Lower lobe of right lung (tissue), 2 donors: ENCODE measurements at regions not wholly inside any gene's neighbourhood (a gene's known extent, or its start where the extent isn't known, plus 50 kb on each side); places are given as distances from the start of the nearest gene placed in this dataset.
A peak's percentile ranks its signal among the peaks of the same experiment; 100 is the strongest.

ENCODE experiments used
- ATAC-seq, 2 donors: fragments of 200-7000 bp; cut with Tn5 transposase; one replicate each; pipeline ENCODE4 v1.9.1; 2020 to 2022; ENCODE audit warnings: mild to moderate bottlenecking in 2 of 2, moderate library complexity in 2 of 2
- DNase-seq: peaks from one replicate; pipeline ENCODE4 v3.0.0-alpha.2; 2020
- H3K27ac ChIP-seq: fragments of 200-600 bp; one replicate; pipeline ENCODE4 v1.8.0; 2022
- H3K27me3 ChIP-seq: fragments of 200-600 bp; one replicate; pipeline ENCODE4 v1.8.0; 2022; ENCODE audit warnings: low read depth
- H3K36me3 ChIP-seq: fragments of 200-600 bp; one replicate; pipeline ENCODE4 v1.8.0; 2022; ENCODE audit warnings: mild to moderate bottlenecking
- H3K4me1 ChIP-seq: fragments of 200-600 bp; one replicate; pipeline ENCODE4 v1.8.0; 2022
- H3K4me3 ChIP-seq: fragments of 200-600 bp; one replicate; pipeline ENCODE4 v1.8.0; 2022; ENCODE audit warnings: mild to moderate bottlenecking
- H3K9me3 ChIP-seq: fragments of 200-600 bp; one replicate; pipeline ENCODE4 v1.8.0; 2022
- CTCF ChIP-seq: fragments of 200-600 bp; IDR thresholded peaks from one replicate; pipeline ENCODE4 v1.8.0; 2022; ENCODE audit warnings: antibody characterized with exemption, mild to moderate bottlenecking
- intact Hi-C: fragments of 100-400 bp; cut with DNase I; formaldehyde crosslinking; loops from one replicate; pipeline ENCODE4 v1.11.0; 2022
- donor health status: DM: no; HTN: yes; CAD: no; lungs with severe emphysema.

- intact Hi-C loops, result no loop called here
- Histone ChIP-seq H3K4me1 (no peaks in the 10 kb centered on the region), H3K9me3 (no peaks in the 10 kb centered on the region), H3K27me3 (no peaks in the 10 kb centered on the region), H3K4me3 (no peak overlapping the region), H3K27ac (no peak overlapping the region), H3K36me3 (no peaks in the 10 kb centered on the region)
- ATAC-seq (peak in 1 of 2 donors; percentile 23), DNase-seq (no peak)
- TF ChIP-seq CTCF, result no peak
Observed at GRCh38 chr5:105726093-105726492, 1944.6 kb downstream of the EFNA5 start.

- no peak for DNase-seq
- no peak for TF ChIP-seq CTCF
- ATAC-seq, result no peak
- intact Hi-C loops, result no loop called here
- Histone ChIP-seq H3K4me3 (no peak overlapping the region), H3K27ac (no peak overlapping the region), H3K4me1 (no peaks in the 10 kb centered on the region), H3K27me3 (no peaks in the 10 kb centered on the region), H3K9me3 (no peaks in the 10 kb centered on the region), H3K36me3 (no peaks in the 10 kb centered on the region)
Observed at GRCh38 chr5:105708442-105708841, 1962.3 kb downstream of the EFNA5 start.

GRCh38 chr5:105702323-105702722 lies 1968.4 kb downstream of the EFNA5 start:
- no peak overlapping the region for H3K27ac ChIP-seq
- TF ChIP-seq CTCF, result no peak

GRCh38 chr5:105696440-105696839 lies 1974.3 kb downstream of the EFNA5 start:
- Histone ChIP-seq H3K4me3 (no peak overlapping the region), H3K27ac (no peak overlapping the region), H3K27me3 (no peaks in the 10 kb centered on the region), H3K9me3 (no peaks in the 10 kb centered on the region), H3K36me3 (no peaks in the 10 kb centered on the region), H3K4me1 (no peaks in the 10 kb centered on the region)
- ATAC-seq, result no peak
- intact Hi-C loops, result no loop called here
- no peak for TF ChIP-seq CTCF
- DNase-seq, result no peak

More at GRCh38 chr5:105702323-105702722, 1968.4 kb downstream of the EFNA5 start:
- Histone ChIP-seq H3K27me3 (no peaks in the 10 kb centered on the region), H3K4me3 (no peak overlapping the region), H3K36me3 (no peaks in the 10 kb centered on the region), H3K4me1 (no peaks in the 10 kb centered on the region), H3K9me3 (peaks cover 10% of the 10 kb centered on the region)
- no peak for ATAC-seq
- intact Hi-C loops, result no loop called here
- no peak for DNase-seq

- H3K4me3 ChIP-seq, result no peak overlapping the region
- intact Hi-C loops, result no loop called here
- no peak for ATAC-seq
- DNase-seq, result no peak
- H3K27ac ChIP-seq, result no peak overlapping the region
- TF ChIP-seq CTCF, result no peak
- H3K36me3 ChIP-seq, result no peaks in the 10 kb centered on the region
- no peaks in the 10 kb centered on the region for H3K9me3 ChIP-seq
- H3K4me1 ChIP-seq, result no peaks in the 10 kb centered on the region
- no peaks in the 10 kb centered on the region for H3K27me3 ChIP-seq
Observed at GRCh38 chr5:105695941-105696340, 1974.8 kb downstream of the EFNA5 start.

- H3K4me1 ChIP-seq, result no peaks in the 10 kb centered on the region
- H3K9me3 ChIP-seq, result no peaks in the 10 kb centered on the region
- no peak for TF ChIP-seq CTCF
- ATAC-seq, result no peak
- no peak overlapping the region for H3K27ac ChIP-seq
- H3K4me3 ChIP-seq, result no peak overlapping the region
- intact Hi-C loops, result no loop called here
- no peaks in the 10 kb centered on the region for H3K36me3 ChIP-seq
- H3K27me3 ChIP-seq, result no peaks in the 10 kb centered on the region
- no peak for DNase-seq
Observed at GRCh38 chr5:105689596-105689995, 1981.1 kb downstream of the EFNA5 start.
